A673 (cell line): ENCODE measurements at regions not wholly inside any gene's neighbourhood (a gene's known extent, or its start where the extent isn't known, plus 50 kb on each side); places are given as distances from the start of the nearest gene placed in this dataset.

Source experiments
- BruUV-seq: library from RNA; stranded (reverse); fragments of 400-500 nt; replicated peaks from 2 replicates; lab custom pipeline; 2021; lab: Mats Ljungman, UMichigan
- CTCF ChIA-PET: fragments of 300-600 bp; sonication (Branson Sonifier 250); formaldehyde crosslinking; loops from one replicate; lab custom pipeline; 2022; ENCODE audit warnings: antibody characterized with exemption; lab: Charles Lee
- POLR2A ChIA-PET: fragments of 300-600 bp; sonication (Branson Sonifier 250); formaldehyde crosslinking; loops from one replicate; lab custom pipeline; 2022; ENCODE audit warnings: antibody characterized with exemption; ENCODE audit not compliant: low non-redundant PET; lab: Charles Lee
- DNase-seq: peaks from one replicate; pipeline ENCODE4 v3.0.0-alpha.2; 2015; ENCODE audit warnings: low spot score
- H3K27ac ChIP-seq: fragments of 200-600 bp; sonication (generic); 2 replicates; pipeline ENCODE4 v1.5.1; 2016; ENCODE audit warnings: mixed run types, low read depth, mild to moderate bottlenecking, mixed read lengths, antibody characterized with exemption, low read length; ENCODE audit not compliant: poor library complexity, severe bottlenecking
- H3K27me3 ChIP-seq: fragments of 200-600 bp; sonication (generic); replicated peaks from 2 replicates; pipeline ENCODE4 v1.6.1; 2017; ENCODE audit warnings: mixed run types, low read depth, mild to moderate bottlenecking, mixed read lengths, antibody characterized with exemption, low read length; ENCODE audit not compliant: insufficient read depth, poor library complexity
- H3K36me3 ChIP-seq: fragments of 200-600 bp; sonication (generic); 2 replicates; pipeline ENCODE4 v1.6.1; 2016; ENCODE audit warnings: mixed run types, mild to moderate bottlenecking, mixed read lengths, antibody characterized with exemption, low read length; ENCODE audit not compliant: insufficient read depth, poor library complexity, severe bottlenecking
- H3K4me1 ChIP-seq: fragments of 200-600 bp; sonication (generic); 2 replicates; pipeline ENCODE4 v1.6.1; 2017; ENCODE audit warnings: mixed run types, mild to moderate bottlenecking, mixed read lengths, antibody characterized with exemption, low read length; ENCODE audit not compliant: insufficient read depth, poor library complexity, severe bottlenecking
- H3K4me3 ChIP-seq: fragments of 200-600 bp; sonication (generic); 2 replicates; pipeline ENCODE4 v1.5.1; 2016; ENCODE audit warnings: low read depth, mixed run types, mild to moderate bottlenecking, mixed read lengths, low read length; ENCODE audit not compliant: poor library complexity, severe bottlenecking
- H3K9me3 ChIP-seq: fragments of 200-600 bp; sonication (generic); 2 replicates; pipeline ENCODE4 v1.6.1; 2016; ENCODE audit warnings: mixed run types, low read depth, mild to moderate bottlenecking, mixed read lengths, antibody characterized with exemption, low read length; ENCODE audit not compliant: poor library complexity, severe bottlenecking
- EZH2 ChIP-seq: fragments of 200-600 bp; sonication (generic); IDR thresholded peaks from 2 replicates; pipeline ENCODE4 v1.6.1; 2017; ENCODE audit warnings: borderline replicate concordance, low read depth, mild to moderate bottlenecking, mixed read lengths, antibody characterized with exemption, low read length; ENCODE audit not compliant: poor library complexity, severe bottlenecking
- intact Hi-C: fragments of 100-400 bp; cut with micrococcal nuclease; formaldehyde crosslinking; loops from one replicate; pipeline ENCODE4 v1.10.0; 2022; ENCODE audit not compliant: unreplicated experiment
- TF ChIP-seq, protein P1 (sequence below): fragments of 300-800, 200-600 bp; sonication (generic); conservative IDR thresholded peaks from 2 replicates; pipeline ENCODE4 v1.5.1; 2017; ENCODE audit warnings: low read depth, mild to moderate bottlenecking, antibody characterized with exemption, low read length, moderate library complexity, mixed read lengths

DNA sequence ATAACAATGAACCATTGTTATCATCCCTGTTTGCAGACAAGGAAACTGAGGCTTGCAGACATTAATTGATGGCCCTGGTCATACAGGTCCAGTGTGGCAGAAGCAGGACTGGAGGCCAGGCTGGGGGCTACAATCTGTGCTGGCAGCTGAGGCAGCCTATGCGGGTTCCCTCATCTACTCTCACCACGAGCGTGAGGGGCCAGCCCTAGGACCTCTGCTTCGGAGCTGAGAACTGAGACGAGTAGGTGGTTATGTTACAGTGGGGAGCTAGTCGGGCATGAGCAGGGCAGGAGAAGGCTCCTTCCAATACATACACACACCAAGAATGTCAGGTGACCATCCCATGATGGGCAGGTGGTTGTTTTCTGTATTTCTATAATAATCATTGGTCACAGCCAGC is 82.2 kb upstream of the ASB18 start:
- no peak overlapping the region for H3K4me3 ChIP-seq
- peaks cover 35% of the 10 kb centered on the region for H3K27me3 ChIP-seq
- ChIA-PET POLR2A (no interaction called here), CTCF (no interaction called here)
- no peaks in the 10 kb centered on the region for H3K4me1 ChIP-seq
- no peak overlapping the region for H3K27ac ChIP-seq
- intact Hi-C loops: no loop called here
- no peak for TF ChIP-seq EZH2
- TF ChIP-seq, protein P1, sequence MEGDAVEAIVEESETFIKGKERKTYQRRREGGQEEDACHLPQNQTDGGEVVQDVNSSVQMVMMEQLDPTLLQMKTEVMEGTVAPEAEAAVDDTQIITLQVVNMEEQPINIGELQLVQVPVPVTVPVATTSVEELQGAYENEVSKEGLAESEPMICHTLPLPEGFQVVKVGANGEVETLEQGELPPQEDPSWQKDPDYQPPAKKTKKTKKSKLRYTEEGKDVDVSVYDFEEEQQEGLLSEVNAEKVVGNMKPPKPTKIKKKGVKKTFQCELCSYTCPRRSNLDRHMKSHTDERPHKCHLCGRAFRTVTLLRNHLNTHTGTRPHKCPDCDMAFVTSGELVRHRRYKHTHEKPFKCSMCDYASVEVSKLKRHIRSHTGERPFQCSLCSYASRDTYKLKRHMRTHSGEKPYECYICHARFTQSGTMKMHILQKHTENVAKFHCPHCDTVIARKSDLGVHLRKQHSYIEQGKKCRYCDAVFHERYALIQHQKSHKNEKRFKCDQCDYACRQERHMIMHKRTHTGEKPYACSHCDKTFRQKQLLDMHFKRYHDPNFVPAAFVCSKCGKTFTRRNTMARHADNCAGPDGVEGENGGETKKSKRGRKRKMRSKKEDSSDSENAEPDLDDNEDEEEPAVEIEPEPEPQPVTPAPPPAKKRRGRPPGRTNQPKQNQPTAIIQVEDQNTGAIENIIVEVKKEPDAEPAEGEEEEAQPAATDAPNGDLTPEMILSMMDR: no peak
- DNase-seq: no peak
- H3K36me3 ChIP-seq: no peaks in the 10 kb centered on the region
- H3K9me3 ChIP-seq: no peaks in the 10 kb centered on the region
- no TSS peak for BruUV-seq

DNA sequence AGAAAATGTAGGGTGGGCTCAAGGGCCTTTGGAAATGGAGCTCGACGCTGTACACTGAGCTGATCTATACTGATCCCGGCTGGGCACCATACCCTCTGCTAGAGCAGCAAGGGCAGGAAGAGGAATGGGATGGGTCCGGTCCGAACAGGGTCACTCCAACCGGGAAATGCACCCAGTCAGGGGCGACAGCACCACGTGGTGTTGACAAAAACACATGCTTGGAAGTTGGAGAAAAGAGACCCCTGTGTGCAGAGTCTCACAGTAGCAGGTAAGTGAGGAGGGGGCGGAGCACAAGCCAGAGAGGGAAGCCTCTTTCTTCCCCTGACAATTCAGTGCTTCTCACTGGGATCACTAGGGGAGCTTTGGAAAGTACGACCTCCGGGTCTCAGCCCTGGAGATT is 84.1 kb upstream of the ASB18 start:
- H3K36me3 ChIP-seq: no peaks in the 10 kb centered on the region
- H3K27ac ChIP-seq: no peak overlapping the region
- H3K4me3 ChIP-seq: no peak overlapping the region
- no peaks in the 10 kb centered on the region for H3K9me3 ChIP-seq
- peaks cover 35% of the 10 kb centered on the region for H3K27me3 ChIP-seq
- DNase-seq: no peak
- H3K4me1 ChIP-seq: no peaks in the 10 kb centered on the region
- POLR2A ChIA-PET: no interaction called here
- no TSS peak for BruUV-seq
- CTCF ChIA-PET: no interaction called here
- intact Hi-C loops: no loop called here
- TF ChIP-seq EZH2: no peak
- TF ChIP-seq, protein P1: no peak

DNA sequence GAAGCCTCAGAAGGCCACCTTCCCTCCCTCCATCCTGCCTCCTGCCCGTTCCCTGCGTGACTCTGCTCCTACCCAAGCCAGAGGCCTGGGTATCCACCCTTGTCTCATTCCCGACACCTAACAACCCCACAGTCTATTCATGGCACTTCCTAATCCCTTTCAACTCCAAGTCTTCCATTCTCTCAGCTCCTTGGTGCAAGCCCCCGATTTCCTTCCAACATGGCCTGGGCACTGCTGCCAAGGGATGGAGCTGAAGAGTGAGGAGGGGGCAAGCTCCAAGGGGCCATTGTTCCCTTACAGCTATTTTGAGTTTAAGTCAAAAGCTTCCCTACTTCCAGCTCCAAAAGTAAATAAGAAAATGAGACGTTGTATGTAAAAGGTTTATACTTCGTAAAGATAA is 84.8 kb upstream of the ASB18 start:
- Histone ChIP-seq H3K27me3 (peaks cover 35% of the 10 kb centered on the region), H3K4me1 (no peaks in the 10 kb centered on the region), H3K9me3 (no peaks in the 10 kb centered on the region), H3K4me3 (no peak overlapping the region), H3K36me3 (no peaks in the 10 kb centered on the region), H3K27ac (no peak overlapping the region)
- CTCF ChIA-PET: no interaction called here
- POLR2A ChIA-PET: no interaction called here
- BruUV-seq: no TSS peak
- DNase-seq: no peak
- intact Hi-C loops: no loop called here
- TF ChIP-seq, protein P1: no peak
- no peak for TF ChIP-seq EZH2
